ENCODE measurements at regions not wholly inside any gene's neighbourhood (a gene's known extent, or its start where the extent isn't known, plus 50 kb on each side); places are given as distances from the start of the nearest gene placed in this dataset.

DNA sequence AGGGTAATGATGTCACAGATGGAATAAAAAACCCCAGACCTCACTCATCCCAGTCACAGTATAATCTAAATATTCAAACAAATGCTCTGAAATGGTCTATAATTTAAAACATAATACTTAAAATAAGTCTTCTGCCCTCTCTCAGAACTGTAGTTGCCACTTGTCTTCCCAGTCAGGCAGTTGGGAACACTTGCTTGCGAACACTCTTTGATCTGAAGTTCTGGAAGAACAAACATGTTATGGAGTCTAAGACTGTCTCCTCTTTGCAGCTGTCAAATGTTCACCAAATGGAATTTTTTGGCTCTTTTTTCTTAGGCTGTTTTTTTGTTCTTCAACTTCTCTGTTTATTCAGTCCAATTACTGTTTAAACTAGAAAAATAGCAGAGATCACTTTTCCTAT, 711.1 kb upstream of the GOLIM4 start:
- Histone ChIP-seq H3K9ac (ENCODE audit: extremely low read depth, low read length, poor library complexity, severe bottlenecking) (no peak overlapping the region), H3K4me1 (ENCODE audit: control insufficient read depth, insufficient read depth, low read length) (no peaks in the 10 kb centered on the region), H3K27ac (ENCODE audit: low read depth, low read length) (peak overlapping the region; percentile 89), H3K4me3 (ENCODE audit: low read length) (no peak overlapping the region), H3K27me3 (ENCODE audit: control insufficient read depth, insufficient read depth, low read length, poor library complexity, severe bottlenecking) (no peaks in the 10 kb centered on the region), H3K36me3 (ENCODE audit: control insufficient read depth, insufficient read depth, low read length) (no peaks in the 10 kb centered on the region), H3K9me3 (ENCODE audit: control insufficient read depth, low read length) (no peaks in the 10 kb centered on the region)
- 73 to 88% methylated on average over 1 of the region's 1 CpG for WGBS, 2 experiments (ENCODE audit: insufficient coverage in 1 of 2, insufficient read length in 1 of 2)
- H3K9me3 Mint-ChIP-seq: no peaks in the 10 kb centered on the region
- no peak overlapping the region for H3K27ac Mint-ChIP-seq
- no peaks in the 10 kb centered on the region for H3K36me3 Mint-ChIP-seq (ENCODE audit: low read depth)
- peaks cover 17% of the 10 kb centered on the region for H3K4me1 Mint-ChIP-seq
- DNase-seq: no peak
- TF ChIP-seq, protein P1, sequence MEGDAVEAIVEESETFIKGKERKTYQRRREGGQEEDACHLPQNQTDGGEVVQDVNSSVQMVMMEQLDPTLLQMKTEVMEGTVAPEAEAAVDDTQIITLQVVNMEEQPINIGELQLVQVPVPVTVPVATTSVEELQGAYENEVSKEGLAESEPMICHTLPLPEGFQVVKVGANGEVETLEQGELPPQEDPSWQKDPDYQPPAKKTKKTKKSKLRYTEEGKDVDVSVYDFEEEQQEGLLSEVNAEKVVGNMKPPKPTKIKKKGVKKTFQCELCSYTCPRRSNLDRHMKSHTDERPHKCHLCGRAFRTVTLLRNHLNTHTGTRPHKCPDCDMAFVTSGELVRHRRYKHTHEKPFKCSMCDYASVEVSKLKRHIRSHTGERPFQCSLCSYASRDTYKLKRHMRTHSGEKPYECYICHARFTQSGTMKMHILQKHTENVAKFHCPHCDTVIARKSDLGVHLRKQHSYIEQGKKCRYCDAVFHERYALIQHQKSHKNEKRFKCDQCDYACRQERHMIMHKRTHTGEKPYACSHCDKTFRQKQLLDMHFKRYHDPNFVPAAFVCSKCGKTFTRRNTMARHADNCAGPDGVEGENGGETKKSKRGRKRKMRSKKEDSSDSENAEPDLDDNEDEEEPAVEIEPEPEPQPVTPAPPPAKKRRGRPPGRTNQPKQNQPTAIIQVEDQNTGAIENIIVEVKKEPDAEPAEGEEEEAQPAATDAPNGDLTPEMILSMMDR (conservative IDR thresholded peaks at IDR 0.05): no peak
- no peaks in the 10 kb centered on the region for H3K27me3 Mint-ChIP-seq (ENCODE audit: insufficient read depth)
- no peak overlapping the region for H3K4me3 Mint-ChIP-seq

DNA sequence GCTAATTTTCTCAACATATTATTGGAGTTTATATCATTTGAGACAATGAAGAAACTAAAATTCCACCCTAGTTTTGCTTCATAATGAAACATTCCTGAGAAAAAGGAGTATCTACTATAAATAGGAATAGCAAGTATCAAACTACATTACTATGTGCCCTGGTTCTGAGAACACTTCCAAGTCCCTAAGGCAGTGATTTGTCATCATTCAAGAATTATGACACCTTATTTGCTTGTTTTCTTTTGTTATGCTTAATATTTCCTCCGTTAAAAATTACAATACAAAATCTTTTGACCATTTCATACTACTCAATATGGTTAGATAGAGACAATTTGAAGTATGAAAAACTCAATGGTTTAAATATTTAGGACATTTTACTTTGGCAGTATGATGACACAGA, 707.8 kb upstream of the GOLIM4 start:
- peak overlapping the region; percentile 54 for H3K27ac ChIP-seq (ENCODE audit: low read depth, low read length)
- no peak for DNase-seq
- peaks cover 16% of the 10 kb centered on the region for H3K4me1 Mint-ChIP-seq
- no peak overlapping the region for H3K4me3 ChIP-seq (ENCODE audit: low read length)
- no peak overlapping the region for H3K27ac Mint-ChIP-seq
- no peaks in the 10 kb centered on the region for H3K9me3 ChIP-seq (ENCODE audit: control insufficient read depth, low read length)
- no peaks in the 10 kb centered on the region for H3K4me1 ChIP-seq (ENCODE audit: control insufficient read depth, insufficient read depth, low read length)
- H3K4me3 Mint-ChIP-seq: no peak overlapping the region
- H3K27me3 ChIP-seq (ENCODE audit: control insufficient read depth, insufficient read depth, low read length, poor library complexity, severe bottlenecking): no peaks in the 10 kb centered on the region
- H3K36me3 ChIP-seq (ENCODE audit: control insufficient read depth, insufficient read depth, low read length): no peaks in the 10 kb centered on the region
- H3K27me3 Mint-ChIP-seq (ENCODE audit: insufficient read depth): no peaks in the 10 kb centered on the region
- WGBS, 2 experiments (ENCODE audit: insufficient coverage in 1 of 2, insufficient read length in 1 of 2): no CpG with 5 or more reads among the region's 1 CpG
- H3K9me3 Mint-ChIP-seq: no peaks in the 10 kb centered on the region
- no peak overlapping the region for H3K9ac ChIP-seq (ENCODE audit: extremely low read depth, low read length, poor library complexity, severe bottlenecking)
- TF ChIP-seq, protein P1 (conservative IDR thresholded peaks at IDR 0.05): no peak
- no peaks in the 10 kb centered on the region for H3K36me3 Mint-ChIP-seq (ENCODE audit: low read depth)

DNA sequence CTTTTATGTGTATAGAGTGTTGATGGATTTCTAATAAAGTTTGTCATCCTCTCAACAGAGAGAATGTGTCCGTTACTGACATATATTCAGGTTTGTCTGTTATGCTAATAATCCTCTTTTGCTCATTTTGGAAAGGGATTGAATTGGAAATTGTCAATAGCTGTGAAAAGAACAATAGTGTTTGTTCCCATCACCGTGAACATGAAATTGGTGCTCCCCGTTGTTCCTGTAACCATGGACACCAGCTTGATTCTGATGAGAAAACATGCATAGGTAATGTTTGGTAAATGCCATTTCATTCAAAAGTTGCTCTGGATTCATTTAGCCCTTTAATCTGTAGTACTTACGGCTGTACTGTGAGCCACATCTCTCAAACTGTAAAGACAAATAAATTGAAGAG, 707.0 kb upstream of the GOLIM4 start:
- Mint-ChIP-seq H3K36me3 (ENCODE audit: low read depth) (no peaks in the 10 kb centered on the region), H3K4me3 (no peak overlapping the region), H3K4me1 (peaks cover 14% of the 10 kb centered on the region), H3K27me3 (ENCODE audit: insufficient read depth) (no peaks in the 10 kb centered on the region), H3K9me3 (no peaks in the 10 kb centered on the region), H3K27ac (no peak overlapping the region)
- H3K9ac ChIP-seq (ENCODE audit: extremely low read depth, low read length, poor library complexity, severe bottlenecking): no peak overlapping the region
- TF ChIP-seq, protein P1 (conservative IDR thresholded peaks at IDR 0.05): no peak
- H3K4me1 ChIP-seq (ENCODE audit: control insufficient read depth, insufficient read depth, low read length): no peaks in the 10 kb centered on the region
- H3K9me3 ChIP-seq (ENCODE audit: control insufficient read depth, low read length): no peaks in the 10 kb centered on the region
- H3K27me3 ChIP-seq (ENCODE audit: control insufficient read depth, insufficient read depth, low read length, poor library complexity, severe bottlenecking): no peaks in the 10 kb centered on the region
- no peaks in the 10 kb centered on the region for H3K36me3 ChIP-seq (ENCODE audit: control insufficient read depth, insufficient read depth, low read length)
- 56 to 87% methylated on average over 3 to 4 of the region's 4 CpGs for WGBS, 2 experiments (ENCODE audit: insufficient coverage in 1 of 2, insufficient read length in 1 of 2)
- H3K27ac ChIP-seq (ENCODE audit: low read depth, low read length): peak overlapping the region; percentile 59
- H3K4me3 ChIP-seq (ENCODE audit: low read length): no peak overlapping the region
- no peak for DNase-seq

Data from endodermal cell (in vitro differentiated cells).